GM23338 (cell line): ENCODE measurements at regions not wholly inside any gene's neighbourhood (a gene's known extent, or its start where the extent isn't known, plus 50 kb on each side); places are given as distances from the start of the nearest gene placed in this dataset.

Experiments used
- ATAC-seq: fragments of 200-7000 bp; cut with Tn5 transposase; 3 replicates; pipeline ENCODE4 v1.9.1; 2020
- DNase-seq: peaks from one replicate; pipeline ENCODE4 v3.0.0-alpha.2; 2015; ENCODE audit warnings: low spot score
- H2AFZ ChIP-seq: fragments of 200-600 bp; sonication (generic); 2 replicates; pipeline ENCODE4 v1.8.0; 2016; ENCODE audit warnings: antibody characterized with exemption, mild to moderate bottlenecking, moderate library complexity
- H3F3A ChIP-seq: fragments of 200-600 bp; sonication (generic); replicated peaks from 2 replicates; pipeline ENCODE4 v1.8.0; 2017; ENCODE audit warnings: antibody characterized with exemption, mixed run types, low read depth
- H3K27ac ChIP-seq: fragments of 200-600 bp; sonication (generic); 2 replicates; pipeline ENCODE4 v1.6.1; 2016; ENCODE audit warnings: low read depth
- H3K27me3 ChIP-seq: fragments of 200-600 bp; sonication (generic); 2 replicates; pipeline ENCODE4 v1.8.0; 2016; ENCODE audit warnings: mild to moderate bottlenecking, mixed run types, moderate library complexity; ENCODE audit not compliant: insufficient read depth
- H3K36me3 ChIP-seq: fragments of 200-600 bp; sonication (generic); 2 replicates; pipeline ENCODE4 v1.8.0; 2016; ENCODE audit warnings: mild to moderate bottlenecking; ENCODE audit not compliant: insufficient read depth
- H3K4me1 ChIP-seq: fragments of 200-600 bp; sonication (generic); 2 replicates; pipeline ENCODE4 v1.8.0; 2016; ENCODE audit warnings: mild to moderate bottlenecking, moderate library complexity; ENCODE audit not compliant: insufficient read depth
- H3K4me2 ChIP-seq: fragments of 200-600 bp; sonication (generic); 2 replicates; pipeline ENCODE4 v1.7.1; 2017; ENCODE audit warnings: mixed run types
- H3K4me3 ChIP-seq: fragments of 200-600 bp; sonication (generic); 2 replicates; pipeline ENCODE4 v1.6.1; 2016; ENCODE audit warnings: mixed run types
- H3K79me2 ChIP-seq: fragments of 200-600 bp; sonication (generic); replicated peaks from 2 replicates; pipeline ENCODE4 v1.8.0; 2017; ENCODE audit warnings: mild to moderate bottlenecking; ENCODE audit not compliant: insufficient read depth
- H3K9me2 ChIP-seq: fragments of 200-600 bp; sonication (generic); 2 replicates; pipeline ENCODE4 v1.8.0; 2017; ENCODE audit not compliant: insufficient read depth
- H4K20me1 ChIP-seq: fragments of 200-600 bp; sonication (generic); replicated peaks from 2 replicates; pipeline ENCODE4 v1.8.0; 2017; ENCODE audit warnings: mild to moderate bottlenecking; ENCODE audit not compliant: insufficient read depth
- H3K27ac Mint-ChIP-seq: 2 replicates; pipeline ENCODE4 v1.8.0; 2020; ENCODE audit warnings: inconsistent platforms, mild to moderate bottlenecking, moderate library complexity, mixed read lengths
- H3K27me3 Mint-ChIP-seq: 3 replicates; pipeline ENCODE4 v1.8.0; 2022; ENCODE audit warnings: low read depth, mild to moderate bottlenecking, moderate library complexity, mixed read lengths, inconsistent platforms; ENCODE audit not compliant: insufficient read depth, poor library complexity
- H3K36me3 Mint-ChIP-seq: 3 replicates; pipeline ENCODE4 v1.8.0; 2021; ENCODE audit warnings: low read depth, mild to moderate bottlenecking, inconsistent platforms, moderate library complexity, mixed read lengths
- H3K4me1 Mint-ChIP-seq: 3 replicates; pipeline ENCODE4 v1.8.0; 2020; ENCODE audit warnings: mild to moderate bottlenecking, inconsistent platforms, mixed read lengths
- H3K4me3 Mint-ChIP-seq: 3 replicates; pipeline ENCODE4 v1.8.0; 2021; ENCODE audit warnings: moderate library complexity, mild to moderate bottlenecking, inconsistent platforms, mixed read lengths
- H3K9me3 Mint-ChIP-seq: 3 replicates; pipeline ENCODE4 v1.8.0; 2020; ENCODE audit warnings: moderate library complexity, mild to moderate bottlenecking, inconsistent platforms, mixed read lengths
- CREB1 ChIP-seq: fragments of 250-450 bp; sonication (Bioruptor Pico); IDR thresholded peaks from 2 replicates; pipeline ENCODE4 v1.5.0; 2020; ENCODE audit warnings: low read depth, mild to moderate bottlenecking, moderate library complexity
- EZH2 ChIP-seq: fragments of 200-600 bp; sonication (generic); IDR thresholded peaks from one replicate; pipeline ENCODE4 v1.8.0; 2017; ENCODE audit warnings: antibody characterized with exemption, mild to moderate bottlenecking, low read depth; ENCODE audit not compliant: unreplicated experiment
- EZH2phosphoT487 ChIP-seq: fragments of 200-600 bp; sonication (generic); IDR thresholded peaks from one replicate; pipeline ENCODE4 v1.8.1; 2018; ENCODE audit warnings: antibody characterized with exemption; ENCODE audit not compliant: unreplicated experiment
- NANOG ChIP-seq: IDR thresholded peaks from 2 replicates; pipeline ENCODE4 v1.6.1; 2016; ENCODE audit warnings: antibody characterized with exemption, borderline replicate concordance
- POLR2AphosphoS5 ChIP-seq: IDR thresholded peaks from 2 replicates; pipeline ENCODE4 v1.6.1; 2016; ENCODE audit warnings: antibody characterized with exemption, low read depth
- ZNF114 ChIP-seq: fragments of 250-450 bp; sonication (Bioruptor Pico); IDR thresholded peaks from 2 replicates; pipeline ENCODE4 v1.5.0; 2020; ENCODE audit warnings: mild to moderate bottlenecking, moderate library complexity
- TF ChIP-seq, protein P1 (sequence below), 2 experiments: fragments of 200-600 bp in 1 of 2; sonication (generic) in 1 of 2; conservative IDR thresholded peaks; 2 replicates each; pipeline versions ENCODE4 v1.5.1 to v1.6.1; 2016 to 2017; ENCODE audit warnings: antibody characterized with exemption in 2 of 2, low read depth in 2 of 2, mild to moderate bottlenecking in 2 of 2, moderate library complexity in 1 of 2
- TF ChIP-seq, protein P2 (sequence below): IDR thresholded peaks from 2 replicates; pipeline ENCODE4 v1.6.1; 2016; ENCODE audit warnings: antibody characterized with exemption
- TF ChIP-seq, protein P3 (sequence below): IDR thresholded peaks from one replicate; pipeline ENCODE4 v1.6.1; 2018; ENCODE audit warnings: antibody characterized with exemption; ENCODE audit not compliant: unreplicated experiment

- TF ChIP-seq, protein P1, sequence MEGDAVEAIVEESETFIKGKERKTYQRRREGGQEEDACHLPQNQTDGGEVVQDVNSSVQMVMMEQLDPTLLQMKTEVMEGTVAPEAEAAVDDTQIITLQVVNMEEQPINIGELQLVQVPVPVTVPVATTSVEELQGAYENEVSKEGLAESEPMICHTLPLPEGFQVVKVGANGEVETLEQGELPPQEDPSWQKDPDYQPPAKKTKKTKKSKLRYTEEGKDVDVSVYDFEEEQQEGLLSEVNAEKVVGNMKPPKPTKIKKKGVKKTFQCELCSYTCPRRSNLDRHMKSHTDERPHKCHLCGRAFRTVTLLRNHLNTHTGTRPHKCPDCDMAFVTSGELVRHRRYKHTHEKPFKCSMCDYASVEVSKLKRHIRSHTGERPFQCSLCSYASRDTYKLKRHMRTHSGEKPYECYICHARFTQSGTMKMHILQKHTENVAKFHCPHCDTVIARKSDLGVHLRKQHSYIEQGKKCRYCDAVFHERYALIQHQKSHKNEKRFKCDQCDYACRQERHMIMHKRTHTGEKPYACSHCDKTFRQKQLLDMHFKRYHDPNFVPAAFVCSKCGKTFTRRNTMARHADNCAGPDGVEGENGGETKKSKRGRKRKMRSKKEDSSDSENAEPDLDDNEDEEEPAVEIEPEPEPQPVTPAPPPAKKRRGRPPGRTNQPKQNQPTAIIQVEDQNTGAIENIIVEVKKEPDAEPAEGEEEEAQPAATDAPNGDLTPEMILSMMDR (conservative IDR thresholded peaks at IDR 0.05; ENCODE audit: low read depth in 2 of 2): no peak
- TF ChIP-seq POLR2AphosphoS5 (no peak), EZH2phosphoT487 (no peak), NANOG (no peak), ZNF114 (CRISPR knock-in tag) (no peak), CREB1 (CRISPR knock-in tag) (no peak), EZH2 (no peak)
- TF ChIP-seq, protein P2, sequence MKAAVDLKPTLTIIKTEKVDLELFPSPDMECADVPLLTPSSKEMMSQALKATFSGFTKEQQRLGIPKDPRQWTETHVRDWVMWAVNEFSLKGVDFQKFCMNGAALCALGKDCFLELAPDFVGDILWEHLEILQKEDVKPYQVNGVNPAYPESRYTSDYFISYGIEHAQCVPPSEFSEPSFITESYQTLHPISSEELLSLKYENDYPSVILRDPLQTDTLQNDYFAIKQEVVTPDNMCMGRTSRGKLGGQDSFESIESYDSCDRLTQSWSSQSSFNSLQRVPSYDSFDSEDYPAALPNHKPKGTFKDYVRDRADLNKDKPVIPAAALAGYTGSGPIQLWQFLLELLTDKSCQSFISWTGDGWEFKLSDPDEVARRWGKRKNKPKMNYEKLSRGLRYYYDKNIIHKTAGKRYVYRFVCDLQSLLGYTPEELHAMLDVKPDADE: no peak
- TF ChIP-seq, protein P3, sequence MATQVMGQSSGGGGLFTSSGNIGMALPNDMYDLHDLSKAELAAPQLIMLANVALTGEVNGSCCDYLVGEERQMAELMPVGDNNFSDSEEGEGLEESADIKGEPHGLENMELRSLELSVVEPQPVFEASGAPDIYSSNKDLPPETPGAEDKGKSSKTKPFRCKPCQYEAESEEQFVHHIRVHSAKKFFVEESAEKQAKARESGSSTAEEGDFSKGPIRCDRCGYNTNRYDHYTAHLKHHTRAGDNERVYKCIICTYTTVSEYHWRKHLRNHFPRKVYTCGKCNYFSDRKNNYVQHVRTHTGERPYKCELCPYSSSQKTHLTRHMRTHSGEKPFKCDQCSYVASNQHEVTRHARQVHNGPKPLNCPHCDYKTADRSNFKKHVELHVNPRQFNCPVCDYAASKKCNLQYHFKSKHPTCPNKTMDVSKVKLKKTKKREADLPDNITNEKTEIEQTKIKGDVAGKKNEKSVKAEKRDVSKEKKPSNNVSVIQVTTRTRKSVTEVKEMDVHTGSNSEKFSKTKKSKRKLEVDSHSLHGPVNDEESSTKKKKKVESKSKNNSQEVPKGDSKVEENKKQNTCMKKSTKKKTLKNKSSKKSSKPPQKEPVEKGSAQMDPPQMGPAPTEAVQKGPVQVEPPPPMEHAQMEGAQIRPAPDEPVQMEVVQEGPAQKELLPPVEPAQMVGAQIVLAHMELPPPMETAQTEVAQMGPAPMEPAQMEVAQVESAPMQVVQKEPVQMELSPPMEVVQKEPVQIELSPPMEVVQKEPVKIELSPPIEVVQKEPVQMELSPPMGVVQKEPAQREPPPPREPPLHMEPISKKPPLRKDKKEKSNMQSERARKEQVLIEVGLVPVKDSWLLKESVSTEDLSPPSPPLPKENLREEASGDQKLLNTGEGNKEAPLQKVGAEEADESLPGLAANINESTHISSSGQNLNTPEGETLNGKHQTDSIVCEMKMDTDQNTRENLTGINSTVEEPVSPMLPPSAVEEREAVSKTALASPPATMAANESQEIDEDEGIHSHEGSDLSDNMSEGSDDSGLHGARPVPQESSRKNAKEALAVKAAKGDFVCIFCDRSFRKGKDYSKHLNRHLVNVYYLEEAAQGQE: no peak
These were observed 220.0 kb upstream of the TCERG1L start (continued) for GRCh38 chr10:131531265-131532190.

DNA sequence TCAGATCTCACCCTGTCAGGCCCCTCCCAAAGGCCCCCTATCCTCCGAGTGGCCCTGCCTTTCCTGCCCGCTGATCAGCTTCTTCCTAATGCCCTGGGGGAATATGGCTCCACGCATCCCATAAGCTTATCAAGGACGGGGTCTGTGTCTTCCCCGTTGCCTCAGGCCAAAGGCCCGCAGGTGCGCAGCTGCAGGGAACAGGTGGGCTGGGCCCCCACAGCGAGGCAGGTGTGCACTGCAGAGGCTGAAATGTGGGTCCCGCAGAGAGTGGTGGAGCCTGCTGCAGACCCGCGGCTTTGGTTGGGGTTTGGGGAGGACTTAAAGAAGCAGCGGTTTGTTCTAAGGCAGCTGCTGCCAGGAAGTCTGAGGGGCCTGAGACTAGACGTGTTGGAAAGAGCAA is 220.8 kb upstream of the TCERG1L start:
- Mint-ChIP-seq H3K9me3 (peaks cover 86% of the 10 kb centered on the region), H3K27ac (no peak overlapping the region)
- ATAC-seq: no peak
- TF ChIP-seq EZH2: no peak
- TF ChIP-seq, protein P3: no peak

More for the DNA sequence above, 220.8 kb upstream of the TCERG1L start:
- no peak overlapping the region for H3K4me3 Mint-ChIP-seq
- Histone ChIP-seq H3K4me3 (no peak overlapping the region), H3F3A (no peaks in the 10 kb centered on the region), H3K9me2 (no peaks in the 10 kb centered on the region), H3K4me2 (no peak overlapping the region), H4K20me1 (no peaks in the 10 kb centered on the region), H3K27ac (no peak overlapping the region), H3K4me1 (no peaks in the 10 kb centered on the region), H3K79me2 (no peaks in the 10 kb centered on the region), H3K36me3 (no peaks in the 10 kb centered on the region), H3K27me3 (no peaks in the 10 kb centered on the region), H2AFZ (no peak overlapping the region)
- H3K36me3 Mint-ChIP-seq: peaks cover 6% of the 10 kb centered on the region
- peaks cover 2% of the 10 kb centered on the region for H3K27me3 Mint-ChIP-seq
- no peak for DNase-seq
- no peaks in the 10 kb centered on the region for H3K4me1 Mint-ChIP-seq
